ENCODE measurements at regions not wholly inside any gene's neighbourhood (a gene's known extent, or its start where the extent isn't known, plus 50 kb on each side); places are given as distances from the start of the nearest gene placed in this dataset.
"Not testable (repeated sequence)": the region's sequence is repeated elsewhere in the genome, so short reads cannot be mapped to it uniquely, and the experiment has no call there.

GRCh38 chr7:68613405-68613804, 984.9 kb upstream of the AUTS2 start:
- no peak for DNase-seq

GRCh38 chr7:68613897-68614296, 984.4 kb upstream of the AUTS2 start:
- DNase-seq: no peak

- DNase-seq: no peak
Observed at GRCh38 chr7:68619526-68619925, 978.7 kb upstream of the AUTS2 start.

- DNase-seq: no peak
Observed at GRCh38 chr7:68622500-68622899, 975.8 kb upstream of the AUTS2 start.

GRCh38 chr7:68623030-68623429, 975.2 kb upstream of the AUTS2 start:
- no peak for DNase-seq

- DNase-seq: no peak
Observed at GRCh38 chr7:68627247-68627864, 970.9 kb upstream of the AUTS2 start.

GRCh38 chr7:68630914-68631313, 967.4 kb upstream of the AUTS2 start:
- not testable (repeated sequence) for DNase-seq

GRCh38 chr7:68640103-68640502, 958.2 kb upstream of the AUTS2 start:
- DNase-seq: no peak

GRCh38 chr7:68642727-68643126, 955.5 kb upstream of the AUTS2 start:
- DNase-seq: no peak

GRCh38 chr7:68663392-68663791, 934.9 kb upstream of the AUTS2 start:
- DNase-seq: no peak

- DNase-seq: no peak
Observed at GRCh38 chr7:68671046-68671445, 927.2 kb upstream of the AUTS2 start.

GRCh38 chr7:68671671-68672070, 926.6 kb upstream of the AUTS2 start:
- no peak for DNase-seq

- DNase-seq: no peak
Observed at GRCh38 chr7:68674826-68675225, 923.4 kb upstream of the AUTS2 start.

- no peak for DNase-seq
Observed at GRCh38 chr7:68676813-68677535, 921.3 kb upstream of the AUTS2 start.

- DNase-seq: no peak
Observed at GRCh38 chr7:68678196-68678595, 920.1 kb upstream of the AUTS2 start.

GRCh38 chr7:68679459-68680234, 918.6 kb upstream of the AUTS2 start:
- no peak for DNase-seq

- no peak for DNase-seq
Observed at GRCh38 chr7:68680235-68680872, 917.9 kb upstream of the AUTS2 start.

GRCh38 chr7:68682910-68683309, 915.4 kb upstream of the AUTS2 start:
- DNase-seq: peak; percentile 88

GRCh38 chr7:68684246-68684839, 913.9 kb upstream of the AUTS2 start:
- peak; percentile 63 for DNase-seq

GRCh38 chr7:68684996-68685395, 913.3 kb upstream of the AUTS2 start:
- no peak for DNase-seq

GRCh38 chr7:68688416-68689086, 909.7 kb upstream of the AUTS2 start:
- peak; percentile 66 for DNase-seq

GRCh38 chr7:68689087-68689433, 909.2 kb upstream of the AUTS2 start:
- DNase-seq: no peak

Data from NCI-H187 treated with DMSO at 0.1 percent for 48 hours (cell line).